Fibroblast of lung (primary cell): ENCODE measurements at regions not wholly inside any gene's neighbourhood (a gene's known extent, or its start where the extent isn't known, plus 50 kb on each side); places are given as distances from the start of the nearest gene placed in this dataset.

Source experiments
- EZH2 ChIP-seq: IDR thresholded peaks from 2 replicates; pipeline ENCODE4 v1.5.1; 2012; ENCODE audit warnings: low read length, control low read depth, mild to moderate bottlenecking; ENCODE audit errors: missing control alignments
- TF ChIP-seq, protein P1 (sequence below), 2 donors: IDR thresholded peaks in 1 of 2; conservative IDR thresholded peaks in 1 of 2; 1 replicate in 1 of 2; 2 replicates in 1 of 2; pipeline ENCODE4 v1.5.1; 2011 to 2012; ENCODE audit warnings: low read length in 2 of 2, control low read depth in 1 of 2, inconsistent platforms in 1 of 2, low read depth in 1 of 2, mild to moderate bottlenecking in 1 of 2

DNA sequence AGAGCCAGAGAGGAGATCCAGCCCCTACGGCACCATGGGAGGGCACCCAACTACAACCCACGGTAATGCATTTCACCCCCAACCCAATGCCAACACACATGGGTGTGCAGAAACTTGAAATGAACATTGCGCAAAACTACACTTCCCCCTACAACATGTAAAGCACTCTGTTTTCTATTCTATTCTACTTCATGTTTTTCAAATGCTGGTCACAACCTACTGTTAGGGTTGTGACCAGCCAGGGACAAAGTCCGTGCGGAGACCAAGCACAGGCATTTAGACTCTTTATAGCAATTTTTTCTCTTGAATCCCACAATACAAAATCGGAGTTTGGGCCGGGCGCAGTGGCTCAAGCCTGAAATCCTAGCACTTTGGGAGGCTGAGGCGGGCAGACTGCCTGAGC lies 90.6 kb downstream of the MRPL14 start:
- TF ChIP-seq, protein P1, sequence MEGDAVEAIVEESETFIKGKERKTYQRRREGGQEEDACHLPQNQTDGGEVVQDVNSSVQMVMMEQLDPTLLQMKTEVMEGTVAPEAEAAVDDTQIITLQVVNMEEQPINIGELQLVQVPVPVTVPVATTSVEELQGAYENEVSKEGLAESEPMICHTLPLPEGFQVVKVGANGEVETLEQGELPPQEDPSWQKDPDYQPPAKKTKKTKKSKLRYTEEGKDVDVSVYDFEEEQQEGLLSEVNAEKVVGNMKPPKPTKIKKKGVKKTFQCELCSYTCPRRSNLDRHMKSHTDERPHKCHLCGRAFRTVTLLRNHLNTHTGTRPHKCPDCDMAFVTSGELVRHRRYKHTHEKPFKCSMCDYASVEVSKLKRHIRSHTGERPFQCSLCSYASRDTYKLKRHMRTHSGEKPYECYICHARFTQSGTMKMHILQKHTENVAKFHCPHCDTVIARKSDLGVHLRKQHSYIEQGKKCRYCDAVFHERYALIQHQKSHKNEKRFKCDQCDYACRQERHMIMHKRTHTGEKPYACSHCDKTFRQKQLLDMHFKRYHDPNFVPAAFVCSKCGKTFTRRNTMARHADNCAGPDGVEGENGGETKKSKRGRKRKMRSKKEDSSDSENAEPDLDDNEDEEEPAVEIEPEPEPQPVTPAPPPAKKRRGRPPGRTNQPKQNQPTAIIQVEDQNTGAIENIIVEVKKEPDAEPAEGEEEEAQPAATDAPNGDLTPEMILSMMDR (conservative IDR thresholded peaks at IDR 0.05 in 1 of 2, IDR thresholded peaks at IDR 0.05 in 1 of 2; ENCODE audit: low read depth in 1 of 2, low read length in 2 of 2) = no peak
- TF ChIP-seq EZH2 = no peak
